ENCODE measurements at regions not wholly inside any gene's neighbourhood (a gene's known extent, or its start where the extent isn't known, plus 50 kb on each side); places are given as distances from the start of the nearest gene placed in this dataset.

- no peak for DNase-seq (ENCODE audit: low read depth in 2 of 3, low spot score in 2 of 3)
Observed at GRCh38 chr9:14478175-14479162, 164.5 kb upstream of the NFIB start.

GRCh38 chr9:14471041-14471440, 157.1 kb upstream of the NFIB start:
- no peak for DNase-seq (ENCODE audit: low read depth in 2 of 3, low spot score in 2 of 3)

GRCh38 chr9:14467675-14468374, 153.9 kb upstream of the NFIB start:
- DNase-seq (ENCODE audit: low read depth in 2 of 3, low spot score in 2 of 3) = no peak

- no peak for DNase-seq (ENCODE audit: low read depth in 2 of 3, low spot score in 2 of 3)
Observed at GRCh38 chr9:14466828-14467227, 152.9 kb upstream of the NFIB start.

- DNase-seq (ENCODE audit: low read depth in 2 of 3, low spot score in 2 of 3) = no peak
Observed at GRCh38 chr9:14466429-14466818, 152.5 kb upstream of the NFIB start.

- no peak for DNase-seq (ENCODE audit: low read depth in 2 of 3, low spot score in 2 of 3)
Observed at GRCh38 chr9:14462950-14463349, 149.0 kb upstream of the NFIB start.

GRCh38 chr9:14455243-14455642, 141.3 kb upstream of the NFIB start:
- DNase-seq (ENCODE audit: low read depth in 2 of 3, low spot score in 2 of 3) = no peak

- DNase-seq (ENCODE audit: low read depth in 2 of 3, low spot score in 2 of 3) = no peak
Observed at GRCh38 chr9:14453286-14453685, 139.3 kb upstream of the NFIB start.

- DNase-seq (ENCODE audit: low read depth in 2 of 3, low spot score in 2 of 3) = no peak
Observed at GRCh38 chr9:14452539-14452938, 138.6 kb upstream of the NFIB start.

GRCh38 chr9:14451949-14452348, 138.0 kb upstream of the NFIB start:
- DNase-seq (ENCODE audit: low read depth in 2 of 3, low spot score in 2 of 3) = no peak

- DNase-seq (ENCODE audit: low read depth in 2 of 3, low spot score in 2 of 3) = no peak
Observed at GRCh38 chr9:14447103-14447502, 133.2 kb upstream of the NFIB start.

GRCh38 chr9:14445946-14446345, 132.0 kb upstream of the NFIB start:
- no peak for DNase-seq (ENCODE audit: low read depth in 2 of 3, low spot score in 2 of 3)

GRCh38 chr9:14442956-14443355, 129.0 kb upstream of the NFIB start:
- DNase-seq (ENCODE audit: low read depth in 2 of 3, low spot score in 2 of 3) = no peak

- no peak for DNase-seq (ENCODE audit: low read depth in 2 of 3, low spot score in 2 of 3)
Observed at GRCh38 chr9:14441976-14442651, 128.2 kb upstream of the NFIB start.

GRCh38 chr9:14441115-14441514, 127.2 kb upstream of the NFIB start:
- DNase-seq (ENCODE audit: low read depth in 2 of 3, low spot score in 2 of 3) = no peak

- DNase-seq (ENCODE audit: low read depth in 2 of 3, low spot score in 2 of 3) = no peak
Observed at GRCh38 chr9:14440062-14440461, 126.1 kb upstream of the NFIB start.

- no peak for DNase-seq (ENCODE audit: low read depth in 2 of 3, low spot score in 2 of 3)
Observed at GRCh38 chr9:14439555-14439954, 125.6 kb upstream of the NFIB start.

GRCh38 chr9:14438232-14439021, 124.5 kb upstream of the NFIB start:
- DNase-seq (ENCODE audit: low read depth in 2 of 3, low spot score in 2 of 3) = no peak

GRCh38 chr9:14437354-14438231, 123.7 kb upstream of the NFIB start:
- no peak for DNase-seq (ENCODE audit: low read depth in 2 of 3, low spot score in 2 of 3)

GRCh38 chr9:14435871-14436270, 121.9 kb upstream of the NFIB start:
- DNase-seq (ENCODE audit: low read depth in 2 of 3, low spot score in 2 of 3) = no peak
